ENCODE measurements at regions not wholly inside any gene's neighbourhood (a gene's known extent, or its start where the extent isn't known, plus 50 kb on each side); places are given as distances from the start of the nearest gene placed in this dataset.
"Not testable (repeated sequence)": the region's sequence is repeated elsewhere in the genome, so short reads cannot be mapped to it uniquely, and the experiment has no call there.

GRCh38 chr2:58497168-58497567, 256.0 kb upstream of the FANCL start:
- no peak for DNase-seq (ENCODE audit: low read depth)

- DNase-seq (ENCODE audit: low read depth): no peak
Observed at GRCh38 chr2:58495806-58496205, 254.7 kb upstream of the FANCL start.

GRCh38 chr2:58494071-58494501, 253.0 kb upstream of the FANCL start:
- DNase-seq (ENCODE audit: low read depth): no peak

GRCh38 chr2:58484629-58485028, 243.5 kb upstream of the FANCL start:
- DNase-seq (ENCODE audit: low read depth): no peak

- DNase-seq (ENCODE audit: low read depth): no peak
Observed at GRCh38 chr2:58484221-58484620, 243.1 kb upstream of the FANCL start.

- no peak for DNase-seq (ENCODE audit: low read depth)
Observed at GRCh38 chr2:58483307-58483706, 242.2 kb upstream of the FANCL start.

GRCh38 chr2:58481670-58482069, 240.5 kb upstream of the FANCL start:
- DNase-seq (ENCODE audit: low read depth): no peak

GRCh38 chr2:58480141-58480540, 239.0 kb upstream of the FANCL start:
- no peak for DNase-seq (ENCODE audit: low read depth)

- no peak for DNase-seq (ENCODE audit: low read depth)
Observed at GRCh38 chr2:58479535-58480140, 238.5 kb upstream of the FANCL start.

- no peak for DNase-seq (ENCODE audit: low read depth)
Observed at GRCh38 chr2:58476556-58476955, 235.4 kb upstream of the FANCL start.

- no peak for DNase-seq (ENCODE audit: low read depth)
Observed at GRCh38 chr2:58475756-58476155, 234.6 kb upstream of the FANCL start.

- DNase-seq (ENCODE audit: low read depth): no peak
Observed at GRCh38 chr2:58473165-58473564, 232.0 kb upstream of the FANCL start.

- no peak for DNase-seq (ENCODE audit: low read depth)
Observed at GRCh38 chr2:58466804-58467203, 225.7 kb upstream of the FANCL start.

GRCh38 chr2:58466021-58466420, 224.9 kb upstream of the FANCL start:
- not testable (repeated sequence) for DNase-seq (ENCODE audit: low read depth)

GRCh38 chr2:58460670-58461069, 219.5 kb upstream of the FANCL start:
- no peak for DNase-seq (ENCODE audit: low read depth)

- DNase-seq (ENCODE audit: low read depth): no peak
Observed at GRCh38 chr2:58449286-58450010, 208.3 kb upstream of the FANCL start.

GRCh38 chr2:58448845-58449244, 207.7 kb upstream of the FANCL start:
- DNase-seq (ENCODE audit: low read depth): no peak

- DNase-seq (ENCODE audit: low read depth): no peak
Observed at GRCh38 chr2:58448065-58448507, 207.0 kb upstream of the FANCL start.

- DNase-seq (ENCODE audit: low read depth): no peak
Observed at GRCh38 chr2:58447586-58447985, 206.5 kb upstream of the FANCL start.

GRCh38 chr2:58441643-58442042, 200.5 kb upstream of the FANCL start:
- no peak for DNase-seq (ENCODE audit: low read depth)

GRCh38 chr2:58436872-58437271, 195.7 kb upstream of the FANCL start:
- DNase-seq (ENCODE audit: low read depth): no peak

GRCh38 chr2:58435246-58435645, 194.1 kb upstream of the FANCL start:
- no peak for DNase-seq (ENCODE audit: low read depth)

- DNase-seq (ENCODE audit: low read depth): no peak
Observed at GRCh38 chr2:58434692-58435091, 193.6 kb upstream of the FANCL start.

All from stimulated activated CD8-positive, alpha-beta memory T cell treated with anti-CD3 and anti-CD28 coated beads, Interleukin-12 subunit alpha, Interleukin-12 subunit beta, amount 100 ng/mL, for 4 hours (primary cell).